ENCODE measurements at regions not wholly inside any gene's neighbourhood (a gene's known extent, or its start where the extent isn't known, plus 50 kb on each side); places are given as distances from the start of the nearest gene placed in this dataset.
"Not testable (repeated sequence)": the region's sequence is repeated elsewhere in the genome, so short reads cannot be mapped to it uniquely, and the experiment has no call there.

DNA sequence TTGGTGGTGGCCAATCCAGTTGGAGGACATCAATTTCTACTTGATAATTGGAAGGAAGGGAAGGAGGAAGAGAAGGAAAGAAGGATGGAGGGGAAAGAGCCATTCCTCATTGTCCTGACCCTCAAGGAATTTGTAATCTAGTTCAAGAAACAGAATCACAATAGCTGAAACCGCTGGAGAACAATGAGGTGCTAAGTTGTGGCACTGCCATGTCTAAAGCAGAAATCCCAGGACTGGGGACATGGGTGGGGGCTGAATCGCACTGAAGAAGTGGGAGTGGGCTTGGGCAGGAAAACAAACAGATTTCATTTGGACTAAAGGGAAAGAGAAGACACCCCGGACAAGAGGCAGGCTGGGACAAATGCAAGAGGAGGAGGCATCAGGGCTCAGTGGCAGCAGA, 183.6 kb downstream of the UACA start:
- no peak for DNase-seq (ENCODE audit: low read depth, low spot score)
- no peak overlapping the region for H3K27ac ChIP-seq

DNA sequence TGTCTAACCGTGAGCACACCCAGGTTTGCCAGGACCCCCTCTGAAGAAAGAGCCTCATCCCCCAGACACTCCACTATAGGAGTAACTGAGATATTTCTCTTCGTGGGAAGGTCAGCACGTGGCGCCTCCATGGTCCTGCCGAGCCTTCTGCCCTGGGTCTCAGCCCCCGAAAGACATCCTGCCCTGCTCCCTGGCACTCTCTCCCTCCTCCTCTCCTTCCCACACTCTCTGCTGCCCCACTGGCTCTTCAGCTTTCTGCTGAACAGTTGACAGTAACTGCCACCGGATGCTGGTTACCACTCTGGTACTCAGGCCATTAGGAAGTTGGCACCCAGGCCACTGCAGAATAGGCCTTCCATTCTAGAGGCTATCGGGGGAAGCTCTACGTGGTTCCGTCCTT, 185.2 kb downstream of the UACA start:
- DNase-seq (ENCODE audit: low read depth, low spot score) = no peak
- H3K27ac ChIP-seq = no peak overlapping the region

DNA sequence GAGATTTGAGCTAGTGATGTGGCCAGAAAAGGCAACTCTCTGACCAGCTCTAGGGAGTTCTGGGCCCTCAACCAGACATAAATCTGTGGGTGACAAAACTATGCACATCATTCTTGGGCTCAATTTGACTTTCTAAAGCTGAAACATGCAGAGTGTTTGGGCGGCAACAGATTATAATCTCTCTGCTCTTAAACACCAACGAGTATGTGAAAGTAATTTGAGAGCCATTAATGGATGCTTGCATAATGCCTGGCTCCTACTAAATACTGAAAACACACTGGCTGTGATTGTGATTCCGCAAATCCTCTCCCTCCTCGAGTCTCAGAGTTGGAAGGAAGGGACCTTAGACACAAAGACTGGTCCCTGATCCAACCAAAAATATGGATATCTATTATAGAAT, 186.7 kb downstream of the UACA start:
- DNase-seq (ENCODE audit: low read depth, low spot score) = no peak
- H3K27ac ChIP-seq = no peak overlapping the region

DNA sequence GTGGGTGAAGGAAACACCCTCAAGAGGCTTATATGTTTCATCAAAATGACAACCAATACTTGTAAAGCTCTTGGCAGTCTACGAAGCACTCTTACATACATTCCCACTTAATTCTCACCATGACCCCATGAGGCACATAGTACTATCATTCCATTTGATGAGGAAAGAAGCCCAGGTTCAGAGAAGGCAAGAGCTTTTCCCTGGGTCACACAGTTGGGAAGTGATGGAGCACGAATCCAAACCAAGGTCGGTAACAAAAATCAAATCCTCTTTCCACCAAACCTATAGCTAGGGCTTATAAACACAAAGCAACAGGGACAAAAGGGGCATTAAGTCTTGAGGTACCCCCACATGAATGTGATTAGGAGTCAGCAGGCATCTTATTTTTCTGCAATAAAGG, 187.1 kb downstream of the UACA start:
- DNase-seq (ENCODE audit: low read depth, low spot score) = no peak
- no peak overlapping the region for H3K27ac ChIP-seq

DNA sequence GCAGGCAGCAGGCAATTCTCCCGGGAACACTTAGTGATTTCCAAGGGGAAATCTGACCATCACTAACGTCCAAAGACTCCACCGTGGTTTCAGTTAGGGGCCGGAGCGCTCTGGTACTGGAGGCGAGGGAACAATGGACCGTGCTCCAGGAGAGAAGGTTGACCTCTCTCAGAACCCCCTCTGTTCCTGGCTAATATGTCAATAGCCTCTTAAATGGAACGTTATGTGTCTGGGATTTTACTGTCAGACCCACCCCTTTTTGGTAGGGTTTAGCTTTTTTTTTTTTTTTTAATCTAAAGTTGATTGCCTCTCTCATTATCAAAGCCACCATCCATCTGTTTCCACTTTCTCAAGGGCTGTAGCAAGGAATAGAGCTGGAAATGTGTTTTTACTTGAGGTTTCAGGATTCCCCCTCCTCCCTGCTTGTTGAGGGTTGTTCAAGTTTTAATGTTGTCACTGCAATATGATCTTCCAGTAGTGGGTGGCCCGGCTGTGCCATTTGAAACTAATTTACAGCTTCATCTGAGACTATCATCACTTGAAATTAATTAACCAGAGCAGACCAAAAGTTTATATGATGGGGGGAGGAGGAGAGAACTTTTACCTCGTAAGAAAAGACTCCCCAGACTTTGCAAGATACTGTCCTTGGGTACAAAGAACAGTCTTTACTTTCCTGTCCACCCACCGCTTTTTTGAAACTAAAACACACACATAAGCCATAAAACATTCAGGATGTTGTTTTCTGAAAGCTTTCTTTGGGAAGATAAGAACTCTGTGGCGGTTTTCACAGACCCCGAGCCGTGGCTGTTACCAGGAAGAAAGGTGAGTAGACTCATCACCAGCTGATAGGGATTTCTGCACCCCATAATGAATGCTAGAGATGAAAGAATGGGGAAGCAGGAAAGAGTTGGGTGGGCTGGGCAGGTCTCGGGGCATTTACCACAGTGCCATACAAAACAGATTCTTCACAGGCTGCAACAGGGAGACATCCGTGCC, 187.8 kb downstream of the UACA start:
- no peak overlapping the region for H3K27ac ChIP-seq
- no peak for DNase-seq (ENCODE audit: low read depth, low spot score)

DNA sequence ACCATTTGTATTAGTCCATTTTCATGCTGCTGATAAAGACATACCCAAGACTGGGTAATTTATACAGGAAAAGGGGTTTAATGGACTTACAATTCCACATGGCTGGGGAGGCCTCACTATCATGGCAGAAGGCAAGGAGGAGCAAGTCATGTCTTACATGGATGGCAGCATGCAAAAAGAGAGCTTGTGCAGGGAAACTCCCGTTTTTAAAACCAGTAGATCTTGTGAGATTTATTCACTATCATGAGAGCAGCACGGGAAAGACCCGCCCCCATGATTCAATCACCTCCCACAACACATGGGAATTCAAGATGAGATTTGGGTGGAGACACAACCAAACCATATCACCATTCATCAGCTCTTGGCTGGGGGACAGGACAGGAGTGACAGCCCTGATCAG, 189.0 kb downstream of the UACA start:
- H3K27ac ChIP-seq; DNase-seq (ENCODE audit: low read depth, low spot score): not testable (repeated sequence)

DNA sequence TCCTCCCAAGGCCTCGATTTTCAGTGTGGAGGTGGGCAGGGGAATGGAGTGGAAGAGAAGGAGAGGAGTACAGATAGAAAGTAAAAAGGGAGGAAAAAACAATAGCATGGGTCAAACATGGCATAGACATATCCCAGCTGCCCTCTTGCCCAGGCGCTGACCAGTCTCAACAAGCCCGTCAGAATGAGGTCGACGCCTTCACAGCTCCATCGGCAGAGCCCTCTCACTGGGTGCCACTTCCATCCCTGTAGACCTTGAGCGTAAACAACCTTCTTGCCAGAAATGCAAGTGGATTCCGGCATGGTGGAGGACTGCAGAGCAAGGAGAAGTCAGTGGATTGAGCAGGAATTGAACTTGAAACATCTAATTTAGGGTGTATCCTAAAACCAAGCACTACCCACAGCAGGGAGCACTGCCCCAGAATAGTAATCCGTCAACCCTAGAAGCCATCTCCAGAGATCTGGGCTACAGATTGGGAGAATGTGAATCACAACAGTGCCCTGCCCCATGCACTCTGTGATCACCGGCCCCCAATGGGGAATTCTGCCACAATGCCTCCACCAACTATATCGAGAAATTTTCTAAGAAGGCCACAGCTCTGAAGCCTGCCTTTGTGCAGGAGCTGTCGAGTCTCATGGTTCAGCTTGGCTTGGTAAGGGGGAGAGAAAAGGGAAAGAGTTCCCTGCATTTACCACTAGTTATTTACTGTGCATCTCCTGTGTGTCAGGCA, 190.1 kb downstream of the UACA start:
- H3K27ac ChIP-seq = no peak overlapping the region
- no peak for DNase-seq (ENCODE audit: low read depth, low spot score)

DNA sequence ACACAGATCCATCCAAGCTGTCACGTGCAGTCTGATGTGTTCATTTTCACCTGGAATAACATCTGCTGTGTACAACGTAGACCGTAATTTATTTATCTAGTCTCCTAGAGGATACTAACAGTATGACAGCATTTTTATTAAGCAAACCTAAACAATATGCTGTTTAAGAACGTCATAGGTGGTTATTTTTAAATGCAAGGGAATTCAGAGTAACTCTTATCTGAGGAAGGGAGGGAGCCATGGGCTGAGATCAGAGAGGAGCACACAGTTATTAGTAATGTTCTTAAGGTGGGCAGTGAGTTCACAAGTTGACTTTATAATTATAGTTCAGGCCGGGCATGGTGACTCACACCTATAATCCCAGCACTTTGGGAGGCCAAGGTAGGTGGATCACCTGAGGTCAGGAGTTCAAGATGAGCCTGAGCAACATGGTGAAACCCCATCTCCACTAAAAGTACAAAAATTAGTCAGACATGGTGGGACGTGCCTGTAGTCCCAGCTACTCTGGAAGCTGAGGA, 193.6 kb downstream of the UACA start:
- H3K27ac ChIP-seq = no peak overlapping the region
- peak; percentile 16 for DNase-seq (ENCODE audit: low read depth, low spot score)

DNA sequence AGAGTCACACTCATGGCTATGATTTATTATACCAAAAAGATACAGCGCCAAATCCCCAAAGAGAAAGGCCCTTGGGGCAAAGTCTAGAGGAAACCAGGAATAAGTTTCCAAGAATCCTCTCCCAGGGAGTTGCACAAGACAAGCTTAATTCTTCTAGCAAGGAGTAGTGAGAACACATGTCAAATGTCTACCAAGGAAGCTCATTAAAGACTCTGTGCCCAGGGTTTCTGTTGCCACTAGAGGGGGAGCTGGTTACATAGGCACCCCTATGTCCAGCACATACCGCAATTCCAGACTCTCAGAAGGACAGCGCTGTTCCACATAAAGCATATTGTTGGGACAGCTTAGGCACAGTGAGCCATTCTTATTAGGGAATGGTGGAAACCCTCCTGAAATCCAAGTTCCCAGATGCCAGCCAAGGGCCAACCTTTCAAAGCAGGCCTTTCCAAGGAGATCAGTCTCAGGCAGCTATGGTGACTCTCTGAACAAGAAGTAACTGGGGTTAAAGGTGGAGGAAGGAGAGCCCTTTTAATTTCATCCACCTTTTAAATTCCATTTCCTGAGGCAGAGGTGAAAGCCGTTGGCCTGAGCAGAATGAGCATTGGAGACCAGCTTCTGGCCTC, 194.2 kb downstream of the UACA start:
- no peak overlapping the region for H3K27ac ChIP-seq
- no peak for DNase-seq (ENCODE audit: low read depth, low spot score)

DNA sequence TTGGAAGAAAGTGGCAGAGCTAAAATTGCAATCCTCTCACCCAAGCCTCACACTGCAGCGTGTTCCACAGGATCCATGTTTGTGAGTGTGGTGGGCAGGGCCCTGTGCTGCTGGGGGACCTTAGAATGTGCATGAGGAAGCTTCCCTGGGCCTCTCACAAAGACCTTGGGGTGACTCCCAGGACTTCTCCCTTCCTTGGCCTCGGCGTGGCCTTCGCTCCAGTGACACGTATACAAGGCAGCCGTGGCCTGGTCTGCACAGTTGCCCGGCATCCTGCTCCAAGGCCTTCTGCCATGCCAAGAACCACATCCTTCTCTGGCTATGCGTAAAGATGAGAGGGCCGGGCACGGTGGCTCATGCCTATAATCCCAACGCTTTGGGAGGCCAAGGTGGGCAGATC, 196.4 kb downstream of the UACA start:
- DNase-seq (ENCODE audit: low read depth, low spot score) = no peak
- H3K27ac ChIP-seq = no peak overlapping the region

DNA sequence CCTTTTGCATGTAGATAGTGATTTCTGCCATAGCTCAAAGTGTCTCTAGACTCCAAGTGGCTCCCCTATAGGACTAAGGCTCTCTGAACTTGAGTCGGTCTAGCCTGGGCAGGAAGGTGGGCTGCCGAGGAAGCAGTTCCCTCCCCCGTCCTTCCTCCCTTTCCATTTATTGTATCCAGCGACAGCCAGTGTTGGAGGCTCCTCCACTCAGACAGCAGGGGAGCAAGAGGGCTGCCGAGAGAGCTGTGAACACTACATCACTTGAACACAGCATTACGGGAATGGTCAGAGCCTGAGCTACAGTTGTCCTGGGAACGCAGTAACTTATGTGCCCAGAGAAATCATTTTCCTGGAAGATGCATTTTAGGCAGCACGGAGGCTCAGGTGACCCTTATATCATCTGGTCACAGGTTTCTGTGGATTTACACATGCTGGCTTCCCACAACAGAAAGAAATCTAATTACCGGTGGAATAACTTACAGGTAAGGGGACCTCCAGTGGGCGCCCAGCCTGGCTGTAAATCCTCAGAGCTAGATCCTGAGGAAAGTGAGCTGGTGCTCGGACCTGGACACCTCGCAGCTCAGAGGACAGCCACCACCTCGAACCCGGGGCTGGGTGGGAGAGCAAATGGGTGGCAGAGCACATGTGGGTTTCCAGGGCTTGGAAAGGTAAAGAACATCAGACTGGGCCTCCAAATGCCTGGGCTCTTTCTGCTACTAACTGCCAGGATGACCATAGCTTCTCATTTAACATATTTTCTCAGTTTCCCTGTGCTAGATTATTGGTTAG, 197.1 kb downstream of the UACA start:
- DNase-seq (ENCODE audit: low read depth, low spot score) = no peak
- no peak overlapping the region for H3K27ac ChIP-seq

DNA sequence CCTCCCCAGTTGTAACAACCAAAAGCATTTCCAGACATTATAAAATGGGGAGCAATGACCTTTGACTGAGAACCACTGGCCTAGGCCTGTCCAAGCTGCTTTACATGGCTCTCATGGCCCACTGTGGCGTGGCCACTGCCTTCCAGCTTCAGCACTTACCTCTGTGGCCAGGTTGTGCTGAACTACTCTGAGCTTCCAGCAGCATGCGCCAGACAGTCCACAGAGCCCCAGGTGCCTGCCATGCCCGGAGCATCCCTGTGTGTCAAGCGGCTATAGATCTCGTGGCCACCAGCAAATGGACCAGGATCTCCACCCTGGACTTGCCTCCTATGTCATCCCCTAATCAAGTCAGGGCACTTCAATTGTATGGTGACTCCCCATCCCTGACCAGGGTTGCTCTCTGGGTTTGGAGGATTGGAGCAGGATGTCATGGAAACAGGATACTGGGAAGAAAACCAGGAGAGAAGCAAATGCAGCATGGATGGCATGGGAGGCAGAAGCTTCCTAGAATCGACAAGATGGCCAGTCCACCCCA, 199.7 kb downstream of the UACA start:
- H3K27ac ChIP-seq = no peak overlapping the region

DNA sequence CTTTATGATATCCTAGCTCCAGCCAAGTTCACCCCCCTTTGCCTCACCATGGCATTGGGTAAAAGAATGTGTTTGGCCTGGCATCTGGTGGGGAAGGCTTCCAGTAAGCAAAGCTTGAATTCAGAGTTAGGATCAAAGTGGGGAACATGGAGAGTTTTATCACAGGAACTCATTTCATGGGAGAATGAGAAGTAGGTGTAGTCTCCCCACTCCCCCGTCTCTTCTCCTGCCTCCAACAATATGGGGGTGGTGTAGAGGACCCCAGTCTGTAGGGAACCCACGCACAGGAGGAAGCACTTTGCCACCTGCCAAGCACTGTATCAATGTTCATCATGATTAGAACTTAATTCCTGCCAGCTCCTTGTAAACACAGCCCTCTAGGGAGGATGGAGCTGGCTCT, 200.5 kb downstream of the UACA start:
- H3K27ac ChIP-seq = no peak overlapping the region
- no peak for DNase-seq (ENCODE audit: low read depth, low spot score)

More for the DNA sequence above, 199.7 kb downstream of the UACA start:
- DNase-seq (ENCODE audit: low read depth, low spot score) = no peak

DNA sequence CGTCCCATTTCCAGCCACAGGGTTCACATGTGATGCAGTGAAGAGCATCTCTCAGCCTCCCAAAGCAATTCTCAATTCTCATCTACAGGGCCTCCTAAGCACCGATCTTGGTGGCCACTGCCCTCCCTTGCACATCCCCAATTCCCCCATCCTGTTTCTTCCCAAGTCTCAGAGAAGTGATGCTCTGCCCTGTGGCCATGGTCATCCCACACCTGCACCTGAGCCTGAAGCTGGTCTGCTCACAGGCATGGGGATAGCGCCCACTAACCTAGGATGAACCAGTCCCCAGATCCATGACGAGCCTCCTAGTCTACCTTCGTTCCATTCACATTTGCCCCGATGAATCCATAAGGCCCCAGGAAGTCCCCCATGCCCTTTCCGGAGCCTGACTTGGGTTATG, 201.5 kb downstream of the UACA start:
- H3K27ac ChIP-seq = no peak overlapping the region
- DNase-seq (ENCODE audit: low read depth, low spot score) = no peak

DNA sequence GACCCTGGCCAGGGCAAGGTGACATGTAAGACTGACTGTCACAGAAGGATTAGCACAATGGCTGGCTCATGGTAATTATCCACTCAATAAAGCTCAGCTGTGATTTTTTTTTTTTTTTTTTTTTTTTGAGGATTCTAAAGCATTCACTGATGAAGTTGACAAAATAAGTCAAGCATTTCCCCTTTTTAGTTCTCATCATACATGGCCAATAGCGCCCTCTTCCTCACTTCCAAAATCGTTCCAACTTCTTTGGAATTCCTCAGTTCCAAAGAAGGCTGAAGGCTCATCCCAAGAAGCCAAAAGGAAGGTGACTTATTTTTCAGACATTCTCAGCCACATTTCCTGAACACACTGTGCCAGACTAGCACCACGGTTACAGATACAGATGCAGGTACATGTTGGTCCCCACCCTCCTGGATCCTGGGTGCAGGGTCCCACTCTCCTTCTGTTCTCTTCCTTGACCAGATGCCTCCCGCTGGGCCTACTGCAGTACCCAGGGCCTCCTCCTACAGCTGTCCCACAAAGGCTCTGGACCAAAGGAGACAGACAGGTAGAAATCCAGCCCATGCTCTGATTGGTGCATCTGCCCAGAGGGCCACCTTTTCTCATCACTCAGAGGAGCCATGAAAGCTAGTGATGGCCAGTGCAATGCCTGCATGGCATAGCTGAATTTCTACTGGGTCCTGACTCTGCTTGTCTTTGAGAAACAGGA, 202.6 kb downstream of the UACA start:
- no peak overlapping the region for H3K27ac ChIP-seq
- DNase-seq (ENCODE audit: low read depth, low spot score) = no peak

DNA sequence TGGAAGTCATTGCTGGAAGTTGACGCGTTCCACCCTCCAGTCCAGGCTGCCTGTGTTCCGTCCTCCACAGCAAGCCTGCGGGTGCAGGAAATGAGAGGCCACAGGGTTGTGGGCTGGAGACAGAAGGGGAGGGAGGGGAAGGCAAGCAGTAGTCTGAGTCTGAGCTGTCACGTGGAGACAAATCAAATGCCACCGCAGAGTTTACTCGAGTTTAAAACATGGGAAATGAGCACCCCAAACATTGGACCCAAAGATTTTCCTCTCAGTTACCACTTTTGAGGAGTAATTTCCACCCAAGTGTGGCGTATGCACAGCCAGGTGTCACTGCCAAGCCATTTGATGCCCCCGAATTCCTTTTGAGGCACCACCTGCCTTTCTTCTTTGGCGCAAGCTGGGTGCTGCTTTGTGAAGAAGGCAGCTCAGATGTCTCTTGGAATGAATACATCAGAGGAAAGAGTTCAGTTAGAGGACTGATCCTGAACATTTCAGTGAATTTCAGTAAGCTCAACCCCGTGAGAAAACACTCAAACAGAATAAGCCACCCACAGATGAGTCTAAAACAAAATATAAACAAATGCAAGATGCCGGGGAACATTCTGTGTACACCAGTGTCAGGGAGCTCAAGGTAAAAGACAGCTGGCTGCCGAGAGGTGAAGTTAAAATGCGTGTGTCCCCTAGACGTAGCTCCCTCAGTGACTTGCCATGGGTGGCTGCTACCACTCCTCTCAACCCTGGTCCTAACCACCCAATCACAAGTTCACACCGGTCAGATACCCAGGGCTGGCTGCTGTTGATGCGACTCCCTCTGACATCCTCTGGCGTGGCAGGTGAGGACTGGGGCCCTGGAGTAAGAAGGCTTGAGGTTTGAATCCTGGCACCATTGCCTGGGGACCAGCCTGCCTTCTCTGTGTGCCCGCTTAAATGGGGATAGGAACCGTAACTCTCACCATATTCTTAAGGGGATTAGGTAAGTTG, 203.8 kb downstream of the UACA start:
- no peak for DNase-seq (ENCODE audit: low read depth, low spot score)
- H3K27ac ChIP-seq = no peak overlapping the region

DNA sequence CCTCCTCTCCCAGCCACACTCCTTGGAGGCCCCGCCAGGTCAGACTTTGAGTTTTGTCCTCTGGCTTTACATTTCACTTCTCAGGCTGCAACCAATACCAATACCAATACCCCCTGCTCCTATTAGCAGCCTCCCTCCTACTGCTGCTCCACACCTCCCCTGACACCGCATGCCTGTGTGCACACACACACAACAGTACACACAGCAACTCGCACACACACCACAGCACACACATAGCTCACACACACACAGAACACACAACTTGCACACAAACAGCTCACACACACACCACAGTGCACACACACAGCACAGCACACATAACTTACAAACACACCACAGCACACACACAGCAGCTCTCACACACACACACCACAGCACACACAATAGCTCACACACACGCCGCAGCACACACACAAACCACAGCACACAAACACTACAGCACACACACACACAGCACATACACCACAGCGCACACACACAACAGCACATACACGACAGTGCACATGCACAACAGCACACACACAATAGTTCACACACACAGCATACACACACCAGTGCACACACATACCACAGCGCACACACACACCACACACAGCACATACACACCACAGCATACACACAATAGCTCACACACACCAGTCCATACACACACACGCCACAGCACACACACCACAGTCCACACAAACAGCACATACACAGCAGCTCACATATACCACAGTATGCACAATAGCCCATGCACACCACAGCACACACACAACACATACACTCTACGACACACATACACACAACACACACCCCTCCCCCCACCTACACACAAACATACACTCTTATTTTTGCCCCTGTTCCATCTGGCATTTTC, 204.7 kb downstream of the UACA start:
- no peak for DNase-seq (ENCODE audit: low read depth, low spot score)
- no peak overlapping the region for H3K27ac ChIP-seq

Data from epithelial cell of prostate (primary cell).